Neural progenitor cell (in vitro differentiated cells): ENCODE measurements at regions not wholly inside any gene's neighbourhood (a gene's known extent, or its start where the extent isn't known, plus 50 kb on each side); places are given as distances from the start of the nearest gene placed in this dataset.

Experiments used
- CTCF ChIP-seq: fragments of 200-600 bp; sonication (generic); IDR thresholded peaks from 2 replicates; pipeline ENCODE4 v1.5.1; 2017; ENCODE audit warnings: antibody characterized with exemption, mild to moderate bottlenecking
- EZH2 ChIP-seq: fragments of 200-600 bp; sonication (generic); IDR thresholded peaks from 2 replicates; pipeline ENCODE4 v1.6.1; 2017; ENCODE audit warnings: antibody characterized with exemption, mild to moderate bottlenecking, moderate library complexity

DNA sequence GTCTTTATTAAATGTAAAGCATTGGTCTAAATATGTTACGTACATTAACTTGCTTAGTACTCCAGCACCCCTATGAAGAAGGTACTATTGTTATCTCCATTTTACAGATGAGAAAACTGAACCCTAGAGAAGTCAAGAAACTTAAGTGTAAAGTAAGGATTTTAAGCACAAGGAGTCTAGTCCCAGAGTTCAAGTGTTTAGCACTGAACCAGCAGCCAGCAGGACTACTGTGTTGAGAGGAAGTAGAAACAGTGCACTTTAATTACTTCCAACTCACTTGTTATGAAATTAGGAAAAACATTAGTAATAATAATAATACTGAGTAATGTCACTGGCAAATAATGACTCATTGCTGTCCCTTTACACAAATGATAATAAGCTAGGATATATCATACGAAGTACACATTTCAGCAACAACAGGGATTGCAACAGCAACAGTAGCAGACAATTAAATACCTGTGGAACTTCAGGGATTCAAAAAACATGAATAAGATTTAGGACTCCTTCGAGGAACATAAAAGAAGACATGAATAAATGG is 548.1 kb upstream of the HS3ST1 start:
- TF ChIP-seq CTCF (no peak), EZH2 (no peak)
